OCI-LY3 (cell line): ENCODE measurements at regions not wholly inside any gene's neighbourhood (a gene's known extent, or its start where the extent isn't known, plus 50 kb on each side); places are given as distances from the start of the nearest gene placed in this dataset.

Source experiments
- EZH2phosphoT487 ChIP-seq: fragments of 200-600 bp; shearing (Covaris generic); IDR thresholded peaks from 2 replicates; pipeline ENCODE4 v1.6.1; 2018; ENCODE audit warnings: antibody characterized with exemption, mixed run types, low read depth
- TF ChIP-seq, protein P1 (sequence below): fragments of 200-600, 300-600 bp; sonication (generic); IDR thresholded peaks from 2 replicates; pipeline ENCODE4 v1.5.1; 2014; ENCODE audit warnings: antibody characterized with exemption, low read length, low read depth

DNA sequence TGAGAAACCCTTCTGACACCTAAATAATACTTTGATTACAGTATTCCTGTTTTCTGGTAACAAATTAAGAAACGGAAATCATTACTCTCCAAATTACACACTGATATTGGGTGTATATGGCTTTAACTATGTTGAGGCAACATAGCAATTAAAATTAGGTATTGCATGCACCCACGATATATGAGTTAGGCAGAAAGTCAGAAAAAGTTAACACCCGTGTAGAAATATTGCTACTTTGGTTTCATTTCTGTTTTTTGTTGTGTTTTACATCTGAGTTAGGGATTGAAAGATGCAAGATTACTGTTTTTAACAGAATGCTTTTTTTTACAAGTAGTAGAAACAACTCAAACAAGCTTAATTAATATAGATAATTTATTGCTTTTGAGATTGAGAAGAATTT, 327.8 kb downstream of the GBE1 start:
- TF ChIP-seq, protein P1, sequence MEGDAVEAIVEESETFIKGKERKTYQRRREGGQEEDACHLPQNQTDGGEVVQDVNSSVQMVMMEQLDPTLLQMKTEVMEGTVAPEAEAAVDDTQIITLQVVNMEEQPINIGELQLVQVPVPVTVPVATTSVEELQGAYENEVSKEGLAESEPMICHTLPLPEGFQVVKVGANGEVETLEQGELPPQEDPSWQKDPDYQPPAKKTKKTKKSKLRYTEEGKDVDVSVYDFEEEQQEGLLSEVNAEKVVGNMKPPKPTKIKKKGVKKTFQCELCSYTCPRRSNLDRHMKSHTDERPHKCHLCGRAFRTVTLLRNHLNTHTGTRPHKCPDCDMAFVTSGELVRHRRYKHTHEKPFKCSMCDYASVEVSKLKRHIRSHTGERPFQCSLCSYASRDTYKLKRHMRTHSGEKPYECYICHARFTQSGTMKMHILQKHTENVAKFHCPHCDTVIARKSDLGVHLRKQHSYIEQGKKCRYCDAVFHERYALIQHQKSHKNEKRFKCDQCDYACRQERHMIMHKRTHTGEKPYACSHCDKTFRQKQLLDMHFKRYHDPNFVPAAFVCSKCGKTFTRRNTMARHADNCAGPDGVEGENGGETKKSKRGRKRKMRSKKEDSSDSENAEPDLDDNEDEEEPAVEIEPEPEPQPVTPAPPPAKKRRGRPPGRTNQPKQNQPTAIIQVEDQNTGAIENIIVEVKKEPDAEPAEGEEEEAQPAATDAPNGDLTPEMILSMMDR, result no peak
- TF ChIP-seq EZH2phosphoT487, result no peak
